ENCODE measurements at regions not wholly inside any gene's neighbourhood (a gene's known extent, or its start where the extent isn't known, plus 50 kb on each side); places are given as distances from the start of the nearest gene placed in this dataset.

- TF ChIP-seq CTCF (optimal IDR thresholded peaks at IDR 0.05 in 1 of 3, IDR thresholded peaks at IDR 0.05 in 1 of 3, conservative IDR thresholded peaks at IDR 0.05 in 1 of 3; ENCODE audit: extremely low read depth in 1 of 3, insufficient read depth in 2 of 3, low read length in 3 of 3) (no peak), EZH2 (IDR thresholded peaks at IDR 0.05; ENCODE audit: low read length) (no peak)
These were observed 155.0 kb upstream of the ANK2 start for GRCh38 chr4:112894480-112894879.

Data from keratinocyte (primary cell).